ENCODE measurements at regions not wholly inside any gene's neighbourhood (a gene's known extent, or its start where the extent isn't known, plus 50 kb on each side); places are given as distances from the start of the nearest gene placed in this dataset.

GRCh38 chr2:204415406-204416181, 129.7 kb upstream of the PARD3B start:
- H3K4me3 ChIP-seq (ENCODE audit: low read depth, low read length) = no peak overlapping the region
- TF ChIP-seq GFI1B (tag by site-specific recombination; IDR thresholded peaks at IDR 0.05) (no peak), ZNF280D (tag by site-specific recombination; IDR thresholded peaks at IDR 0.05) (no peak), ZFP69B (tag by site-specific recombination; IDR thresholded peaks at IDR 0.05) (no peak), ZNF707 (tag by site-specific recombination; IDR thresholded peaks at IDR 0.05) (no peak), ZBTB6 (tag by site-specific recombination; IDR thresholded peaks at IDR 0.05) (no peak), WT1 (tag by site-specific recombination; IDR thresholded peaks at IDR 0.05) (no peak), ZNF354C (tag by site-specific recombination; IDR thresholded peaks at IDR 0.05; ENCODE audit: borderline replicate concordance, low read depth) (no peak), ZNF121 (tag by site-specific recombination; IDR thresholded peaks at IDR 0.05) (no peak), ZNF449 (tag by site-specific recombination; IDR thresholded peaks at IDR 0.05) (no peak), ZNF133 (tag by site-specific recombination; IDR thresholded peaks at IDR 0.05) (no peak), ZNF132 (tag by site-specific recombination; IDR thresholded peaks at IDR 0.05; ENCODE audit: borderline replicate concordance) (no peak)
- ChIA-PET POLR2A (no interaction called here), CTCF (interaction anchor here (0.6 kb wide), 1 partner anchor 1673 kb away, joined by 3 read pairs; no protein-coding TSS in a partner anchor)
- no peaks in the 10 kb centered on the region for H3K4me1 ChIP-seq (ENCODE audit: control insufficient read depth, insufficient read depth, low read length)
- no peaks in the 10 kb centered on the region for H3K36me3 ChIP-seq (ENCODE audit: control insufficient read depth in 2 of 2, insufficient read depth in 1 of 2, low read length in 2 of 2)
- no peak overlapping the region for H3K27ac ChIP-seq (ENCODE audit: extremely low read depth, low read depth, low read length)
- no peaks in the 10 kb centered on the region for H3K9me3 ChIP-seq (ENCODE audit: control insufficient read depth, insufficient read depth, low read depth, low read length)

GRCh38 chr2:204416236-204416635, 129.0 kb upstream of the PARD3B start:
- Histone ChIP-seq H3K36me3 (ENCODE audit: control insufficient read depth in 2 of 2, insufficient read depth in 1 of 2, low read length in 2 of 2) (no peaks in the 10 kb centered on the region), H3K9me3 (ENCODE audit: control insufficient read depth, insufficient read depth, low read depth, low read length) (no peaks in the 10 kb centered on the region), H3K4me3 (ENCODE audit: low read depth, low read length) (no peak overlapping the region), H3K4me1 (ENCODE audit: control insufficient read depth, insufficient read depth, low read length) (no peaks in the 10 kb centered on the region), H3K27ac (ENCODE audit: extremely low read depth, low read depth, low read length) (no peak overlapping the region)
- no peak for TF ChIP-seq ZNF704 (tag by site-specific recombination; IDR thresholded peaks at IDR 0.05)
- TF ChIP-seq KLF10 (tag by site-specific recombination; IDR thresholded peaks at IDR 0.05) = no peak
- no peak for TF ChIP-seq IKZF3 (tag by site-specific recombination; IDR thresholded peaks at IDR 0.05)
- TF ChIP-seq KLF17 (tag by site-specific recombination; IDR thresholded peaks at IDR 0.05) = no peak
- TF ChIP-seq ZSCAN23 (tag by site-specific recombination; IDR thresholded peaks at IDR 0.05) = no peak
- no peak for TF ChIP-seq ZNF513 (tag by site-specific recombination; IDR thresholded peaks at IDR 0.05)
- no peak for TF ChIP-seq ZSCAN18 (tag by site-specific recombination; IDR thresholded peaks at IDR 0.05)
- TF ChIP-seq PBX3 (CRISPR knock-in tag; IDR thresholded peaks at IDR 0.05) = no peak
- ChIA-PET POLR2A (no interaction called here), CTCF (interaction anchor here (0.7 kb wide), 1 partner anchor 235 kb away, joined by 3 read pairs; no protein-coding TSS in a partner anchor)

All from HEK293 (cell line).